ENCODE measurements at regions not wholly inside any gene's neighbourhood (a gene's known extent, or its start where the extent isn't known, plus 50 kb on each side); places are given as distances from the start of the nearest gene placed in this dataset.

DNA sequence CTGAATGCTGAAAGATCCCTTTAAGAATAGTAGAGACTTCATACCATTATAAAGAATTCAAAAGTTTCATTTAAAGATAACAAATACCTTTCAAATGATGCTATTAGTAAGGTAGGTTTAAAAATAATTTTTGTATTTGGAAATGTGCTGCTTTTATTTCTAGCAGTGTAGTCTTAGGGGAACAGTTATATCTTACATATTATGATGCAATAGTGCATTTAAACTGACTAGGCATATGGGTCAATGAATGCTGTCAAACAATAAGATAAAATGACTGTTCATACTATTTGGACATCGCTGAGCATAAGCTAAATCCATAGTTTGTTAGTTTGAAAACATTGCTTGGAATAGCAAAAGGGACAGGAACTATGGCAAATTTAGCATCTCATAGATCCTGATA is 354.8 kb upstream of the SEMA3A start:
- TF ChIP-seq EZH2phosphoT487 (IDR thresholded peaks at IDR 0.05; ENCODE audit: low read depth), result no peak
- TF ChIP-seq, protein P1, sequence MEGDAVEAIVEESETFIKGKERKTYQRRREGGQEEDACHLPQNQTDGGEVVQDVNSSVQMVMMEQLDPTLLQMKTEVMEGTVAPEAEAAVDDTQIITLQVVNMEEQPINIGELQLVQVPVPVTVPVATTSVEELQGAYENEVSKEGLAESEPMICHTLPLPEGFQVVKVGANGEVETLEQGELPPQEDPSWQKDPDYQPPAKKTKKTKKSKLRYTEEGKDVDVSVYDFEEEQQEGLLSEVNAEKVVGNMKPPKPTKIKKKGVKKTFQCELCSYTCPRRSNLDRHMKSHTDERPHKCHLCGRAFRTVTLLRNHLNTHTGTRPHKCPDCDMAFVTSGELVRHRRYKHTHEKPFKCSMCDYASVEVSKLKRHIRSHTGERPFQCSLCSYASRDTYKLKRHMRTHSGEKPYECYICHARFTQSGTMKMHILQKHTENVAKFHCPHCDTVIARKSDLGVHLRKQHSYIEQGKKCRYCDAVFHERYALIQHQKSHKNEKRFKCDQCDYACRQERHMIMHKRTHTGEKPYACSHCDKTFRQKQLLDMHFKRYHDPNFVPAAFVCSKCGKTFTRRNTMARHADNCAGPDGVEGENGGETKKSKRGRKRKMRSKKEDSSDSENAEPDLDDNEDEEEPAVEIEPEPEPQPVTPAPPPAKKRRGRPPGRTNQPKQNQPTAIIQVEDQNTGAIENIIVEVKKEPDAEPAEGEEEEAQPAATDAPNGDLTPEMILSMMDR (IDR thresholded peaks at IDR 0.05; ENCODE audit: low read depth, low read length), result no peak

Measured in OCI-LY3 (cell line).